Activated T-cell treated with anti-CD3 and anti-CD28 coated beads for 1 hour (primary cell): ENCODE measurements at regions not wholly inside any gene's neighbourhood (a gene's known extent, or its start where the extent isn't known, plus 50 kb on each side); places are given as distances from the start of the nearest gene placed in this dataset.

ENCODE experiments used
- DNase-seq: peaks from one replicate; pipeline ENCODE4 v3.0.0-alpha.2; 2020; ENCODE audit warnings: low read depth

DNA sequence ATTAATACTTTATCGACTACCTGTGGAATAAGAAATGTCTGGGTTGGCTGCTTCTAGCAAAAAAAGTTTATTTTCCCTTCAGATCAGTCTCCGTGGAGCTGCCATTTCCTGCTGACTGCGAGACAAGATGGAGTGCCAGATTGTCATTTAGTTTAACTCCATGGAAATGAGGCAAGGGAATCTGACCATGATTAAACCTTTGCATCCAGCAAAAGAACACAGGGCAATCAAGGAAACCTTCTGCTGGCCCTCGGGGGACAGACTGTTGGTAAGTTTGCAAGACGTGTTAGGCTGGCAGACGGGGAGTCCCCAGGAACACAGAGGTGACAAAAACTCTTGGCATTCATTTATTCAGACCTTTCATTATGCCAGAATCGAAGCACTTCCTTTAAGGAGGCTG, 52.2 kb upstream of the SPACA1 start:
- no peak for DNase-seq

DNA sequence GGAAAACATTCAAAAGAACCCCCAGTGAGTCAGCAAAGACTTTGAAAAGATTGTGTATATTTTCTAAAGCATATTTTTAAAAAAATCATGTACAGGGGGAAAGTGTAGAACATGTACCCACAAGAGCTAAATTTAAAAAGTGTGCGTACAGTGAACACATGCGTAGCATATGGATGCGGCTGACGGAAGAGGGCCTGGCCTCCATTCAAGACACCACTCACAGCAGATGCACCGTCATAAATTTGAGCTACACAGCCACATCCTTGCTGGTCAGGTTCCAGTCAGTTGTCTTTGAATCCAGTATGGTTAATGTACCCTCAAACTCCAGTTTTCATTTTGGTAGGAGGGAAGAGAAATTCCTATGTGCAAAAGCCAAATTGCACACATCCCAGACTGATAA, 54.3 kb upstream of the SPACA1 start:
- no peak for DNase-seq

DNA sequence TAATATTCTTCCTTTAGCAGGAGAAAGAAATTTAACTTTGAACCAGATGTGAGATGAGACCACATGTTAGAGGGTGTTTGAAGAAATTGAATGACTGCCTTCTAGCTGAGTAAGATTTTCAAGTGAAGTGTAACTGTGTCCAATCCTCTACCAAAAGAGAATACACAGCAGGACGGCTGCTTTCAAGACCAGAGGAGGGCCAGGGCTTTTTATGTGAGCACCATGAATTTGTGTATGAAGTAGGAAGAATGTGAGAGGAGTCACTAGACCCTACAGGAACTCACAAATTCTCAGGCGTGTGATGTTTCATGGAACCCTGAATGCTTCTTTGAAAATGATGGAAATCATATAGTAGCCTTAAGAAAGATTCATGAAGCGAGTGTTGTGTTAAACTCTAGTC, 56.8 kb upstream of the SPACA1 start:
- DNase-seq = no peak

- DNase-seq = no peak
These were observed 65.5 kb upstream of the SPACA1 start for GRCh38 chr6:87982134-87982533.

- no peak for DNase-seq
These were observed 67.9 kb upstream of the SPACA1 start for GRCh38 chr6:87979737-87980136.

DNA sequence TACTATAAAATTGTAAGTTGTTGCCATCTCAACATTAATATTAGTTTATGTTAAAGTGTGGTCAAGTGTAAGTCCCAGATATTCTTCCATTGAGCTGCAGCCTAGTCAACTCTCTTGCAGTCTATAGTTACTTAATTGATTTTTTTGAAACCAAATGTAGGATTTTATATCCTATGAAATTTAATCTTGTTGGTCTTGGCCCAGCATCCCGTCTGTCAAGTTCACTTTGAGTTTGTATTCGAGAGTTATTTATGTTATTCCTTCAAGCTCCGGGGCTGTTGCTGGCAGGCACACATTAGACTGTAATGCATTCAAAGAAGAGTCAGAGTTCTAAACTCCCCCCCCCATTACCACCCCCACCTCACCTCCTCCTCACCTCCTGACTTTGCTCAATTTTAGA, 71.0 kb upstream of the SPACA1 start:
- DNase-seq = no peak

- DNase-seq = no peak
These were observed 72.1 kb upstream of the SPACA1 start for GRCh38 chr6:87975561-87975960.

- no peak for DNase-seq
These were observed 75.4 kb upstream of the SPACA1 start for GRCh38 chr6:87972279-87972678.

GRCh38 chr6:87971605-87972262, 75.9 kb upstream of the SPACA1 start:
- no peak for DNase-seq

DNA sequence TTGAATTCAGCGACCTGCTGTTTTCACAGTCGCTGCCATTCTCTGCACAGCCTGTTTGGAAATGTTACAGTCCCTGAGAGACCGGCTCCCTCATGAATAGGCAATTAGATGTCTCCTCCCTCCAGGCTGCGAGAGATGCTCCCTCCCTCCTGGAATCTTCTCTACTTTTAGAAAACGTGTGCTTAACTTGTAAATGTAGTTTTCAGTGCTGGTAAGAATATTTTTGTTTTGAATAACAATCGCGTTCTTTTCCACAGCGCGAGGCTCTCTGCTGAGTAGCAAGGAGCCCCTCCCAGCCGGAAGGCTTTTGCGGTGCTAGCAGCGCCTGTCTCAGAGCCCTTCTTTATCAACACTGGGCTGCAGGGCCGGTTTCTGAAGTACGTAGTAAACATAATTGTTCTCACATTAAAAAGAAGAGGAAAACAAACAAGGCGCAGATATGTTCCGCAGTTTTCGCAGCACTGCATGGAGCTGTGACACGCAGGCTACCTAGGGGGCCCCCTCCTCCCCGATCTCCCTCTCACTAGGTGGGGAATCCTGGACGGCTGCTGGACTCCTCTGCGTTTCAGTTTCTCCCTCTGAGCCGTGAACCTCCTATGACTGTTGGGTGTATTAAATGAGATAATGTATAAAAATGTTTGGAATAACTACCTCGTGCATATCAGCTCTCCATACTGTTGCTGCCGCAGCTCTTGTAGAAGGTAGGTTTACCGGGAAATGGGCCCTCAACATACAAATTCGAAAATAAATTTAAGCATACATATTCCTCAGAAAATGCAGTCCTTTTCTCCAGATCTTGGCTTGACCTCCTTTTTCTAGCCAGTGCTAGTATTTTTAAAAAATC, 79.0 kb upstream of the SPACA1 start:
- DNase-seq = no peak

GRCh38 chr6:87965806-87966205, 81.8 kb upstream of the SPACA1 start:
- DNase-seq = no peak

GRCh38 chr6:87959083-87959482, 88.6 kb upstream of the SPACA1 start:
- no peak for DNase-seq

- DNase-seq = no peak
These were observed 95.9 kb upstream of the SPACA1 start for GRCh38 chr6:87951751-87952150.

- no peak for DNase-seq
These were observed 97.0 kb upstream of the SPACA1 start for GRCh38 chr6:87950614-87951013.

DNA sequence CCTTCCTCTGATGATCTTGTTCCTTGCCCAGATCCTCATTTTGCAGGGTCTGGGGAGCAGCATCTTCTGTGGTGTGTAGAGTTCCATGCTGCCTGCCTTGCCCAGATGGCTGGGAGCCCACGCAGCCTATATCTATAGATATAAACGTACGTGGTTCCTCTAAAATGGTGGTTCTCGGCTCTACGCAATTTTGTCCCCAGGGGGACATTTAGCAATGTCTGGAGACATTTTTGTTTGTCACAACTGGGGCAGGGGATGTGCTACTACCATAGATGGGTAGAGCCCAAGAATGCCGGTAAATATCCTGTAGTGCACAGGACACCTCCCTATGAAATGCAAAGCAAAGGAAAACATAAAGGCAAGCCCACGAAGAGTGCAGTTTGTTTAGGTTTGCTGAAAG, 98.4 kb upstream of the SPACA1 start:
- no peak for DNase-seq

- DNase-seq = no peak
These were observed 101.0 kb upstream of the SPACA1 start for GRCh38 chr6:87946669-87947068.

GRCh38 chr6:87945966-87946365, 101.7 kb upstream of the SPACA1 start:
- DNase-seq = no peak

DNA sequence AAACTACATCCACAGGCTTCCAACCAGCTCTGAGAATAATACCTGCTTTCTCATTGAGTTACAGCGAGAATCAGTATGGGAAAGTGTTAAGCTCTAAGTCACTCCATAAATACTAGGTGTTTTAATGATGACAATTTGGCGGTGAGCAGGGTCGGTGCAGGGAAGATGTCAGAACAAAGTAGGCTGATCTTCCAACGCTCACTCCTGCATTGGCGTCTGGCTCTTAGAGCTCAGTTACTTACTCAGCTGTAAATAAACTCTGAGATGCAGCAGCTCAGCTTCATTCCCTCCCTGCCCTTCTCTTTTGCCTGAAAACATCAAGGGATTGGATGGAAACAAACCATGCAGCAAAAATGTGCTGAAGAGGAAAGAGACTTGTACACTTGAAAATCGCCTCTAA, 102.5 kb upstream of the SPACA1 start:
- no peak for DNase-seq

DNA sequence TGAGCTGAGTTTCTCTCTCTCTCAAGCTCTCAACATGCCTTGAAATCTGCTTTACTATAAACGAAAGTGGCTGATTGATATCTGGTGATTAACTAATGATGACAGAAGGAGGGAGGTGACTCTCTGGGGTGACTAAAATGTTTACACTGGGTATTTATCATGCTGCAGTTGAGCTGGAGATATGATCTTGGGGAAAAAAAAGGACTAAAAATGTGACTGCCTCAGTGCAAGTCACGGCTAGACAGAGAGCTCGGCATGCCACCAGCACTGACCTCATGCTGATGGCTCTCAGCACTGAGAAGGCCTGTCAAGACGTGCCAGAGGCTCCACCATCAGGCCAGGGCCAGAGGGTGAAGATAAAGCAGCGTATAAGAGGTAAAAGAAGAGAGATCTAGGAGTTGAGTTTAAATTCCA, 103.1 kb upstream of the SPACA1 start:
- DNase-seq = no peak

- DNase-seq = no peak
These were observed 104.5 kb upstream of the SPACA1 start for GRCh38 chr6:87943191-87943590.

GRCh38 chr6:87941556-87942358, 105.9 kb upstream of the SPACA1 start:
- DNase-seq = no peak

DNA sequence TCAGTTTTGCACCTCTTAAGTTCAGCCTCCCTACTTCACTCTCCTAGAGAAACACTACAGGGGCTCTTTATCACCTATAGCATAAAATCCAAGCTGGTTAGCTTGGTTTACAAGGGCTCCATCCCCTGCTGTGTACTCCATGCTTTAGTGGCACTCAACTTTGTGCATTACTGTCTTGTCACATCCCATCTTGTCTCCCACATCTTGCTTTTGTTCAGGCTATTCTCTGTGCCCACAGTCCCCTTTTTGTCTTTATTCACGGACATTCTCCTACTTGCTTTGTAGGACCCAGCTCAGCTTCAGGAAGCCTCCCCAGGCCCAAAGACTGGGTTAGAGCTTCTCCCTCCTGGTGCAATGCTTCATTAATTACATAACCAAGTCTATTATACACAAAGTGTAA, 107.9 kb upstream of the SPACA1 start:
- no peak for DNase-seq

DNA sequence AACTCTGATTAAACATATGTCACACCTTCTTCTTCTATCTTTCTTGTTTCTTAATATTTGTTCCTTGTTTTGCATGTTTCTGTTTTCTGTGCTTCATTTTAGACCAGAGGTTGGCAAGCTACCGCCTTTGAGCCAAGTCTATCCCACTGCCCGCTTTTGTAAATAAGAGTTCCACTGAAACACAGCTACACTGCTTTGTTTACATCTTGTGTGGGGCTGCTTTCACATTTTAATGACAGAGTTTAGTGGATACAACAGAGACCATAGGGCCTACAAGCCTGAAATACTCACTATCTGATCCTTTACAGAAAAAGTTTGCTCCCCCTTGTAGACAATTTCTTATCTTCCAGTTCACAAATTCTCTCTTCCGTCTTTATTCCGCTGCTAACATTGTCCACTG, 109.4 kb upstream of the SPACA1 start:
- DNase-seq = no peak
